H1 (cell line): ENCODE measurements at regions not wholly inside any gene's neighbourhood (a gene's known extent, or its start where the extent isn't known, plus 50 kb on each side); places are given as distances from the start of the nearest gene placed in this dataset.
A peak's percentile ranks its signal among the peaks of the same experiment; 100 is the strongest.

Source experiments
- CTCF ChIA-PET: fragments of 300-600 bp; sonication (Branson Sonifier 250); formaldehyde crosslinking; loops from one replicate; lab custom pipeline; 2021; ENCODE audit not compliant: partially characterized antibody; lab: Charles Lee
- POLR2A ChIA-PET: fragments of 300-600 bp; sonication (Branson Sonifier 250); formaldehyde crosslinking; loops from one replicate; lab custom pipeline; 2021; ENCODE audit warnings: inconsistent platforms; ENCODE audit not compliant: partially characterized antibody; lab: Charles Lee
- DNase-seq, 2 experiments: peaks; one replicate each; pipeline versions ENCODE4 v3.0.0 to v3.0.0-alpha.2; 2010 to 2022; ENCODE audit warnings: low spot score in 2 of 2, low read depth in 1 of 2, mixed read lengths in 1 of 2
- FAIRE-seq: peaks from 2 replicates; lab custom pipeline; 2011; peaks lifted over from hg19 to GRCh38; lab: Jason Lieb, UNC
- H2AFZ ChIP-seq: 2 replicates; pipeline ENCODE4 v1.8.1; 2012; ENCODE audit warnings: low read length, inconsistent platforms
- H2AK5ac ChIP-seq: 2 replicates; pipeline ENCODE4 v1.6.1; 2013; ENCODE audit warnings: low read depth, low read length
- H2BK120ac ChIP-seq: replicated peaks from 2 replicates; pipeline ENCODE3; 2013; ENCODE audit warnings: low read depth, low read length, inconsistent platforms
- H2BK12ac ChIP-seq: 2 replicates; pipeline ENCODE4 v1.6.1; 2013; ENCODE audit warnings: low read depth, low read length
- H2BK15ac ChIP-seq: 2 replicates; pipeline ENCODE4 v1.6.1; 2013; ENCODE audit warnings: low read length
- H2BK20ac ChIP-seq: 2 replicates; pipeline ENCODE4 v1.6.1; 2013; ENCODE audit warnings: low read length
- H2BK5ac ChIP-seq: 2 replicates; pipeline ENCODE4 v1.6.1; 2013; ENCODE audit warnings: low read depth, low read length
- H3K14ac ChIP-seq: 2 replicates; pipeline ENCODE4 v1.6.1; 2013; ENCODE audit warnings: inconsistent platforms; ENCODE audit not compliant: insufficient read length
- H3K18ac ChIP-seq: 2 replicates; pipeline ENCODE4 v1.6.1; 2013; ENCODE audit warnings: low read length; ENCODE audit errors: extremely low read depth
- H3K23ac ChIP-seq: 2 replicates; pipeline ENCODE4 v1.6.1; 2013; ENCODE audit warnings: inconsistent platforms; ENCODE audit not compliant: insufficient read length
- H3K23me2 ChIP-seq: 2 replicates; pipeline ENCODE4 v1.6.1; 2013; ENCODE audit warnings: low read depth, low read length
- H3K27ac ChIP-seq: 2 replicates; pipeline ENCODE4 v1.6.1; 2011; ENCODE audit warnings: low read depth, low read length, inconsistent platforms
- H3K27me3 ChIP-seq, 4 experiments: replicated peaks in 1 of 4; 1 replicate in 1 of 4; 2 replicates in 3 of 4; pipeline versions ENCODE4 v1.6.1 to v1.8.1; 2011 to 2013; ENCODE audit warnings: low read length in 3 of 4, mild to moderate bottlenecking in 3 of 4, inconsistent platforms in 2 of 4, mixed read lengths in 2 of 4, moderate library complexity in 1 of 4; ENCODE audit not compliant: control insufficient read depth in 3 of 4, insufficient read depth in 3 of 4; ENCODE audit errors: extremely low read depth in 1 of 4
- H3K36me3 ChIP-seq, 4 experiments: 2 replicates each; pipeline versions ENCODE4 v1.6.1 to v1.8.1; 2011 to 2013; ENCODE audit warnings: mild to moderate bottlenecking in 4 of 4, low read length in 3 of 4, moderate library complexity in 2 of 4, control low read depth in 1 of 4, inconsistent platforms in 1 of 4; ENCODE audit not compliant: insufficient read depth in 4 of 4, control insufficient read depth in 2 of 4
- H3K4ac ChIP-seq: replicated peaks from 2 replicates; pipeline ENCODE3; 2013; ENCODE audit warnings: low read length, low read depth, mixed read lengths, inconsistent platforms; ENCODE audit not compliant: insufficient read length
- H3K4me1 ChIP-seq, 4 experiments: replicated peaks in 1 of 4; 1 replicate in 1 of 4; 2 replicates in 3 of 4; pipeline versions ENCODE4 v1.6.1 to v1.8.1; 2011 to 2013; ENCODE audit warnings: low read length in 3 of 4, inconsistent platforms in 2 of 4, mixed read lengths in 1 of 4; ENCODE audit not compliant: insufficient read depth in 4 of 4, control insufficient read depth in 3 of 4
- H3K4me2 ChIP-seq, 2 experiments: 2 replicates each; pipeline versions ENCODE4 v1.6.1 to v1.8.1; 2011 to 2013; ENCODE audit warnings: low read depth in 2 of 2, low read length in 2 of 2, control low read depth in 1 of 2, inconsistent platforms in 1 of 2, mild to moderate bottlenecking in 1 of 2; ENCODE audit not compliant: insufficient read depth in 1 of 2
- H3K4me3 ChIP-seq, 4 experiments: fragments of 200-600, 300-600 bp in 1 of 4; sonication (generic), shearing (Covaris generic), sonication (Bioruptor Twin) in 1 of 4; 2 replicates each; pipeline versions ENCODE4 v1.5.1 to v1.8.1; 2011 to 2016; ENCODE audit warnings: low read length in 4 of 4, low read depth in 3 of 4, control low read depth in 2 of 4, inconsistent platforms in 2 of 4, mild to moderate bottlenecking in 2 of 4, mixed read lengths in 1 of 4, moderate library complexity in 1 of 4; ENCODE audit not compliant: insufficient read depth in 2 of 4; ENCODE audit errors: extremely low read depth in 1 of 4
- H3K56ac ChIP-seq: replicated peaks from 2 replicates; pipeline ENCODE3; 2013; ENCODE audit warnings: low read depth, mild to moderate bottlenecking, mixed read lengths, low read length, inconsistent platforms; ENCODE audit not compliant: insufficient read length
- H3K79me1 ChIP-seq: 2 replicates; pipeline ENCODE4 v1.6.1; 2013; ENCODE audit warnings: low read depth, low read length, control low read depth
- H3K79me2 ChIP-seq, 2 experiments: 2 replicates each; pipeline versions ENCODE4 v1.6.1 to v1.8.1; 2012 to 2013; ENCODE audit warnings: low read length in 2 of 2, mild to moderate bottlenecking in 2 of 2, inconsistent platforms in 1 of 2; ENCODE audit not compliant: insufficient read depth in 2 of 2, control insufficient read depth in 1 of 2
- H3K9ac ChIP-seq, 4 experiments: replicated peaks in 1 of 4; 1 replicate in 1 of 4; 2 replicates in 3 of 4; pipeline versions ENCODE4 v1.6.1 to v1.8.1; 2011 to 2013; ENCODE audit warnings: low read depth in 3 of 4, low read length in 3 of 4, control low read depth in 2 of 4, mild to moderate bottlenecking in 2 of 4, moderate library complexity in 2 of 4, inconsistent platforms in 1 of 4; ENCODE audit errors: extremely low read depth in 1 of 4
- H3K9me3 ChIP-seq, 2 experiments: 2 replicates each; pipeline versions ENCODE4 v1.6.1 to v1.8.1; 2012 to 2013; ENCODE audit warnings: mild to moderate bottlenecking in 2 of 2, moderate library complexity in 2 of 2, control low read depth in 1 of 2, inconsistent platforms in 1 of 2, low read depth in 1 of 2, low read length in 1 of 2, mixed read lengths in 1 of 2; ENCODE audit not compliant: insufficient read depth in 2 of 2
- H4K20me1 ChIP-seq, 2 experiments: replicated peaks in 1 of 2; 2 replicates each; pipeline versions ENCODE3 to v1.8.1; 2011 to 2013; ENCODE audit warnings: inconsistent platforms in 2 of 2, low read length in 2 of 2, mild to moderate bottlenecking in 1 of 2; ENCODE audit not compliant: insufficient read depth in 2 of 2, control insufficient read depth in 1 of 2
- H4K5ac ChIP-seq: 2 replicates; pipeline ENCODE4 v1.6.1; 2013; ENCODE audit warnings: low read length, low read depth, mixed read lengths, inconsistent platforms; ENCODE audit not compliant: insufficient read length
- H4K8ac ChIP-seq: 2 replicates; pipeline ENCODE4 v1.8.0; 2013; ENCODE audit warnings: mild to moderate bottlenecking, moderate library complexity, low read length, inconsistent platforms; ENCODE audit not compliant: insufficient read depth; ENCODE audit errors: extremely low read depth
- H4K91ac ChIP-seq: replicated peaks from 2 replicates; pipeline ENCODE3; 2013; ENCODE audit warnings: low read length, mixed read lengths, inconsistent platforms; ENCODE audit not compliant: insufficient read length
- CEBPB ChIP-seq: IDR thresholded peaks from 2 replicates; pipeline ENCODE4 v1.6.1; 2012; ENCODE audit warnings: low read depth, low read length
- CREB1 ChIP-seq: IDR thresholded peaks from 2 replicates; pipeline ENCODE4 v1.6.1; 2012; ENCODE audit warnings: inconsistent platforms
- EGR1 ChIP-seq: IDR thresholded peaks from 2 replicates; pipeline ENCODE4 v1.6.1; 2011; ENCODE audit warnings: low read depth, low read length, borderline replicate concordance
- GABPA ChIP-seq: IDR thresholded peaks from 2 replicates; pipeline ENCODE4 v1.6.1; 2011; ENCODE audit warnings: mild to moderate bottlenecking, low read length, moderate library complexity, borderline replicate concordance; ENCODE audit not compliant: insufficient read depth
- GTF2F1 ChIP-seq: IDR thresholded peaks from 2 replicates; pipeline ENCODE4 v1.6.1; 2012; ENCODE audit warnings: low read depth, low read length, improper control_type of control experiment, borderline replicate concordance
- HDAC2 ChIP-seq, 2 experiments: fragments of 300-600 bp in 1 of 2; sonication (generic) in 1 of 2; IDR thresholded peaks; 2 replicates each; pipeline ENCODE4 v1.6.1; 2011 to 2012; ENCODE audit warnings: low read depth in 2 of 2, low read length in 2 of 2, mild to moderate bottlenecking in 2 of 2, moderate library complexity in 2 of 2, borderline replicate concordance in 1 of 2, inconsistent platforms in 1 of 2
- HDAC6 ChIP-seq: IDR thresholded peaks from one replicate; pipeline ENCODE4 v1.7.1; 2012; ENCODE audit warnings: low read depth, mild to moderate bottlenecking, inconsistent platforms, low read length, moderate library complexity
- NRF1 ChIP-seq: IDR thresholded peaks from 2 replicates; pipeline ENCODE4 v1.6.1; 2011; ENCODE audit warnings: mild to moderate bottlenecking, low read depth, low read length, improper control_type of control experiment
- SIX5 ChIP-seq: IDR thresholded peaks from 2 replicates; pipeline ENCODE4 v1.6.1; 2011; ENCODE audit warnings: mild to moderate bottlenecking, low read depth, low read length
- SUZ12 ChIP-seq: fragments of 200-600 bp; sonication (generic); IDR thresholded peaks from 2 replicates; pipeline ENCODE4 v1.6.1; 2012; ENCODE audit warnings: mild to moderate bottlenecking, inconsistent platforms, low read length, moderate library complexity, mixed read lengths
- WGBS, 2 experiments: shearing (Covaris generic) in 1 of 2; methylation state at CpG; one replicate each; pipeline versions ENCODE4 v1.1.6 to v1.1.7; 2013 to 2015; ENCODE audit warnings: low lambda C conversion rate in 2 of 2, mixed read lengths in 2 of 2, inconsistent platforms in 1 of 2, low coverage in 1 of 2, missing lambda C conversion rate in 1 of 2; ENCODE audit not compliant: insufficient replicate concordance in 2 of 2, insufficient coverage in 1 of 2, insufficient read length in 1 of 2; ENCODE audit errors: extremely low coverage in 1 of 2, missing lambda C conversion rate in 1 of 2; 5-methylcytosine and 5-hydroxymethylcytosine counted together
- TF ChIP-seq, protein P1 (sequence below): IDR thresholded peaks from 2 replicates; pipeline ENCODE4 v1.6.1; 2011; ENCODE audit warnings: low read depth, mild to moderate bottlenecking, low read length; ENCODE audit not compliant: insufficient read depth

DNA sequence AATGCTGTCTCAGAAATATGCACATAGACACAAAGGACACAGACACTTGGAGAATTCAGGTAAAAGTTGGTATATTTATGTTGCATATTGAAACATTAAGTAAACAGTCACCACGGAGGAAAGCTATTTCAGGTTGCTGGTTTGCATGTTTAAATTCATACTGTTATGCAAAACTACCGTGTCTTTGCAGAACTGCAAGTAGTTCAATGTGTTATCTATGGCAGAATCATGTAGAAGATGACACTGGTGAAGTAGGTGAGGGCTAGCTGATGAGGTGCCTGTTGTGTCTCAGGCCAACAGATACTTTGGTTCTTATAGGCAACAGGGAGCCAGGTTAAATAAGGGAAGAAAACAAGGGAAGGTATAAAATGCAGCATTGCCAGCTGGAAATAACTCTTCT is 511.3 kb downstream of the DIPK2A start:
- Histone ChIP-seq H3K79me2 (no peaks in the 10 kb centered on the region), H3K23me2 (no peaks in the 10 kb centered on the region), H2BK20ac (no peak overlapping the region), H4K20me1 (no peaks in the 10 kb centered on the region), H3K4me3 (no peak overlapping the region), H3K9me3 (no peaks in the 10 kb centered on the region), H3K23ac (no peak overlapping the region), H4K5ac (peak overlapping the region; percentile 22), H3K4ac (no peak overlapping the region), H3K27ac (no peak overlapping the region), H3K4me1 (peaks cover 0 to 9% (median 0%) of the 10 kb centered on the region in 4 experiments; a peak in 3 of 7 replicates), H3K27me3 (no peaks in the 10 kb centered on the region), H2BK5ac (no peak overlapping the region; the same call in 1 of the 2 replicates), H2AK5ac (no peak overlapping the region), H3K4me2 (0 out of 4 replicates have a peak overlapping the region, but pooled peaks of 1 of the 2 experiments have one; percentile 9), H3K18ac (no peak overlapping the region), H3K9ac (no peak overlapping the region), H4K8ac (no peak overlapping the region), H2AFZ (no peak overlapping the region), H3K36me3 (no peaks in the 10 kb centered on the region), H4K91ac (no peak overlapping the region), H2BK120ac (no peak overlapping the region), H3K14ac (no peak overlapping the region), H3K79me1 (no peaks in the 10 kb centered on the region), H3K56ac (no peak overlapping the region), H2BK15ac (no peak overlapping the region), H2BK12ac (no peak overlapping the region)
- POLR2A ChIA-PET: interaction anchor here (2.3 kb wide), 1 partner anchor 511 kb away, joined by 6 read pairs; the partner anchor contains the start of gene DIPK2A
- CTCF ChIA-PET: no interaction called here
- no peak for DNase-seq
- no peak for FAIRE-seq
- TF ChIP-seq GTF2F1: no peak
- TF ChIP-seq HDAC6: no peak
- TF ChIP-seq NRF1: no peak
- no peak for TF ChIP-seq SIX5
- no peak for TF ChIP-seq SUZ12
- TF ChIP-seq CEBPB: no peak
- TF ChIP-seq, protein P1, sequence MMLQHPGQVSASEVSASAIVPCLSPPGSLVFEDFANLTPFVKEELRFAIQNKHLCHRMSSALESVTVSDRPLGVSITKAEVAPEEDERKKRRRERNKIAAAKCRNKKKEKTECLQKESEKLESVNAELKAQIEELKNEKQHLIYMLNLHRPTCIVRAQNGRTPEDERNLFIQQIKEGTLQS: no peak
- no peak for TF ChIP-seq CREB1
- TF ChIP-seq GABPA: no peak
- no peak for TF ChIP-seq HDAC2 (IDR thresholded peaks at IDR 0.05; ENCODE audit: borderline replicate concordance in 1 of 2, low read depth in 2 of 2, low read length in 2 of 2)
- no peak for TF ChIP-seq EGR1
- 40% methylated on average over 2 of the region's 2 CpGs; no CpG with 5 or more reads in 1 of the 2 experiments for WGBS, 2 experiments
